Stimulated activated CD4-positive, alpha-beta T cell treated with anti-CD3 and anti-CD28 coated beads, Interleukin-2, amount 100 ng/mL, for 24 hours (primary cell): ENCODE measurements at regions not wholly inside any gene's neighbourhood (a gene's known extent, or its start where the extent isn't known, plus 50 kb on each side); places are given as distances from the start of the nearest gene placed in this dataset.

Experiments
- DNase-seq, 2 donors: peaks; one replicate each; pipeline ENCODE4 v3.0.0-alpha.2; 2020

DNA sequence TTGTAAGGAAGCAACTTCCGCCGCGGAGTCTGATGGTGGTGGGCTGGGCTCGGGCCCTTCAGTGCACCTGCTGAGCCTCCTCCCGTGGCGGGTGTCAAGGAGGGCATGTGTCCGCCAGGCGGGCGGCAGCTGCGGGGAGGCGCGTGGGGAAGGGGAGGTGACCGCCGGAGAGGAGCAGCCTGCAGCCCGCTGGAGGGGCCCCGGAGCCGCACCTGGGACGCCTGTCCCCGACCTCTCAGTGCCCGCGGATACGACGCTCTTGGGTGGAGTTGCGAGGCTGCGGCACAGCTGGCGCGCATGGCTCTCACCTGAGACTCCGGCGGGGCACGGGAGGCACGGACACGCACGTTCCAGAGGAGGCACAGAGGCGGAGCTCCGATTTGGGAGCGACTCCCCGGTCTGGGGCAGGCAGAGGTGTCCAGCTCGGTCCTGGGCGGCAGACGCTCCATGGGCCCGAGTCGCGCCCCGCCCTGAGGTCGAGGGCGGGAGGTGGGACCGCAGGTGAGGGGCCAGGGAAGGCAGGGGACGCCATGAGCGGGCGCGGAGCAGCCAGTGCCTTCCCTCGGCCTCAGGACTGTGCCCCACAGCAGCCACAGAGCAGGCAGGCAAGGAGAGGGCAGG, 50.2 kb upstream of the PRR20G start:
- no peak for DNase-seq
